ENCODE measurements at regions not wholly inside any gene's neighbourhood (a gene's known extent, or its start where the extent isn't known, plus 50 kb on each side); places are given as distances from the start of the nearest gene placed in this dataset.

- TF ChIP-seq CTCF (IDR thresholded peaks at IDR 0.05) (no peak), EZH2 (IDR thresholded peaks at IDR 0.05; ENCODE audit: borderline replicate concordance, insufficient read depth, low read depth, low read length, poor library complexity, severe bottlenecking) (no peak)
These were observed 510.3 kb upstream of the SETBP1 start for GRCh38 chr18:44170208-44170880.

All from B cell (primary cell).